HEK293 (cell line): ENCODE measurements at regions not wholly inside any gene's neighbourhood (a gene's known extent, or its start where the extent isn't known, plus 50 kb on each side); places are given as distances from the start of the nearest gene placed in this dataset.
A peak's percentile ranks its signal among the peaks of the same experiment; 100 is the strongest.

Source experiments
- CTCF ChIA-PET: fragments of 350-600 bp; formaldehyde crosslinking; extraction: SDS; loops from one replicate; lab custom pipeline; 2021; ENCODE audit warnings: antibody characterized with exemption; lab: Yijun Ruan, JAX
- POLR2A ChIA-PET: fragments of 300-600 bp; formaldehyde crosslinking; extraction: SDS; loops from one replicate; lab custom pipeline; 2020; ENCODE audit warnings: antibody characterized with exemption, inconsistent platforms; lab: Yijun Ruan, JAX
- H3K27ac ChIP-seq: fragments of 200-500 bp; sonication (Bioruptor generic); 2 replicates; pipeline ENCODE4 v1.5.1; 2014; ENCODE audit warnings: low read depth, low read length, control low read depth, inconsistent platforms; ENCODE audit errors: extremely low read depth
- H3K36me3 ChIP-seq, 2 experiments: fragments of 200-500 bp in 1 of 2; sonication (Bioruptor generic) in 1 of 2; 1 replicate in 1 of 2; 2 replicates in 1 of 2; pipeline ENCODE4 v1.5.1; 2014 to 2017; ENCODE audit warnings: inconsistent platforms in 2 of 2, low read length in 2 of 2; ENCODE audit not compliant: control insufficient read depth in 2 of 2, insufficient read depth in 1 of 2
- H3K4me1 ChIP-seq: fragments of 200-500 bp; sonication (Bioruptor generic); 2 replicates; pipeline ENCODE4 v1.5.1; 2014; ENCODE audit warnings: mild to moderate bottlenecking, low read length, inconsistent platforms; ENCODE audit not compliant: control insufficient read depth, insufficient read depth
- H3K4me3 ChIP-seq: 2 replicates; pipeline ENCODE4 v1.5.1; 2011; ENCODE audit warnings: low read depth, mild to moderate bottlenecking, control low read depth, low read length, moderate library complexity
- H3K9me3 ChIP-seq: fragments of 200-500 bp; sonication (Bioruptor generic); 2 replicates; pipeline ENCODE4 v1.5.1; 2014; ENCODE audit warnings: low read depth, low read length, inconsistent platforms; ENCODE audit not compliant: control insufficient read depth, insufficient read depth
- ATF2 ChIP-seq: fragments of 450-650 bp; formaldehyde crosslinking; IDR thresholded peaks from 2 replicates; pipeline ENCODE4 v1.5.1; 2016; ENCODE audit warnings: missing biosample characterization, missing genetic modification characterization, low read depth
- PRDM10 ChIP-seq: fragments of 450-650 bp; formaldehyde crosslinking; IDR thresholded peaks from 2 replicates; pipeline ENCODE4 v1.5.1; 2016; ENCODE audit warnings: missing biosample characterization, missing genetic modification characterization
- ZBTB49 ChIP-seq: fragments of 450-650 bp; formaldehyde crosslinking; IDR thresholded peaks from 2 replicates; pipeline ENCODE4 v1.5.1; 2016; ENCODE audit warnings: missing biosample characterization, missing genetic modification characterization, low read depth
- ZBTB6 ChIP-seq: fragments of 450-650 bp; formaldehyde crosslinking; IDR thresholded peaks from 2 replicates; pipeline ENCODE4 v1.5.1; 2017; ENCODE audit warnings: missing biosample characterization, missing genetic modification characterization
- ZNF18 ChIP-seq: fragments of 450-650 bp; formaldehyde crosslinking; IDR thresholded peaks from 2 replicates; pipeline ENCODE4 v1.5.1; 2016; ENCODE audit warnings: missing biosample characterization, missing genetic modification characterization
- ZNF221 ChIP-seq: fragments of 450-650 bp; formaldehyde crosslinking; IDR thresholded peaks from 2 replicates; pipeline ENCODE4 v1.5.1; 2017; ENCODE audit warnings: missing biosample characterization, missing genetic modification characterization, borderline replicate concordance
- ZNF280D ChIP-seq: fragments of 450-650 bp; formaldehyde crosslinking; IDR thresholded peaks from 2 replicates; pipeline ENCODE4 v1.5.1; 2016; ENCODE audit warnings: missing biosample characterization, missing genetic modification characterization
- ZNF302 ChIP-seq: fragments of 450-650 bp; formaldehyde crosslinking; IDR thresholded peaks from 2 replicates; pipeline ENCODE4 v1.5.1; 2016; ENCODE audit warnings: missing biosample characterization, missing genetic modification characterization, low read depth
- ZNF433 ChIP-seq: fragments of 450-650 bp; formaldehyde crosslinking; IDR thresholded peaks from 2 replicates; pipeline ENCODE4 v1.5.1; 2016; ENCODE audit warnings: missing biosample characterization, missing genetic modification characterization, low read depth
- ZNF513 ChIP-seq: fragments of 450-650 bp; IDR thresholded peaks from 2 replicates; pipeline ENCODE4 v1.5.1; 2018; ENCODE audit warnings: missing biosample characterization, missing genetic modification characterization
- ZNF530 ChIP-seq: fragments of 450-650 bp; formaldehyde crosslinking; IDR thresholded peaks from 2 replicates; pipeline ENCODE4 v1.5.1; 2016; ENCODE audit warnings: low read depth, missing biosample characterization, missing genetic modification characterization
- ZNF626 ChIP-seq: fragments of 450-650 bp; sonication (Bioruptor Pico); formaldehyde crosslinking; IDR thresholded peaks from 2 replicates; pipeline ENCODE4 v1.5.1; 2018; ENCODE audit warnings: missing biosample characterization, missing genetic modification characterization, inconsistent platforms
- ZNF629 ChIP-seq: fragments of 450-650 bp; formaldehyde crosslinking; IDR thresholded peaks from 2 replicates; pipeline ENCODE4 v1.5.1; 2017; ENCODE audit warnings: missing biosample characterization, missing genetic modification characterization
- ZNF639 ChIP-seq: fragments of 450-650 bp; formaldehyde crosslinking; IDR thresholded peaks from 2 replicates; pipeline ENCODE4 v1.5.1; 2016; ENCODE audit warnings: missing biosample characterization, missing genetic modification characterization
- ZNF747 ChIP-seq: fragments of 450-650 bp; formaldehyde crosslinking; IDR thresholded peaks from 2 replicates; pipeline ENCODE4 v1.5.1; 2016; ENCODE audit warnings: missing biosample characterization, missing genetic modification characterization
- ZSCAN23 ChIP-seq: fragments of 450-650 bp; formaldehyde crosslinking; IDR thresholded peaks from 2 replicates; pipeline ENCODE4 v1.5.1; 2016; ENCODE audit warnings: missing biosample characterization, missing genetic modification characterization

GRCh38 chr9:110049699-110050450, 158.1 kb downstream of the C9orf152 start (continued):
- TF ChIP-seq PRDM10 (tag by site-specific recombination) (peak; percentile 63), ZNF302 (tag by site-specific recombination) (no peak), ZNF221 (tag by site-specific recombination) (no peak), ZNF626 (tag by site-specific recombination) (no peak)

GRCh38 chr9:110050925-110051355, 157.0 kb downstream of the C9orf152 start:
- Histone ChIP-seq H3K36me3 (no peaks in the 10 kb centered on the region), H3K4me3 (no peak overlapping the region), H3K4me1 (peaks cover 5% of the 10 kb centered on the region; the same call in 1 of the 2 replicates), H3K9me3 (no peaks in the 10 kb centered on the region), H3K27ac (no peak overlapping the region)
- CTCF ChIA-PET = interaction anchor here (1.0 to 1.3 kb wide), 4 partner anchors 94 to 476 kb away, joined by 3 to 4 read pairs (median 4); no protein-coding TSS in a partner anchor
- POLR2A ChIA-PET = no interaction called here
- TF ChIP-seq ZNF747 (tag by site-specific recombination) = no peak
- no peak for TF ChIP-seq ZSCAN23 (tag by site-specific recombination)
- no peak for TF ChIP-seq ZNF513 (tag by site-specific recombination)
- no peak for TF ChIP-seq ZNF18
- no peak for TF ChIP-seq ZNF639 (tag by site-specific recombination)
- no peak for TF ChIP-seq ZNF530 (tag by site-specific recombination)
- TF ChIP-seq ZNF280D = no peak
- 0 out of 2 replicates have a peak, but pooled peaks have one; percentile 14 for TF ChIP-seq ZNF629 (tag by site-specific recombination)
- TF ChIP-seq ZBTB49 = no peak
- TF ChIP-seq ZBTB6 = no peak
- TF ChIP-seq ATF2 (tag by site-specific recombination) = no peak
- no peak for TF ChIP-seq ZNF433 (tag by site-specific recombination)
